ENCODE measurements at regions not wholly inside any gene's neighbourhood (a gene's known extent, or its start where the extent isn't known, plus 50 kb on each side); places are given as distances from the start of the nearest gene placed in this dataset.

- no peak for TF ChIP-seq CTCF (IDR thresholded peaks at IDR 0.05)
- TF ChIP-seq POLR2A (IDR thresholded peaks at IDR 0.05): no peak
Observed at GRCh38 chr11:37391615-37392014, 793.6 kb upstream of the RAG2 start.
